ENCODE measurements at regions not wholly inside any gene's neighbourhood (a gene's known extent, or its start where the extent isn't known, plus 50 kb on each side); places are given as distances from the start of the nearest gene placed in this dataset.
"Not testable (repeated sequence)": the region's sequence is repeated elsewhere in the genome, so short reads cannot be mapped to it uniquely, and the experiment has no call there.

DNA sequence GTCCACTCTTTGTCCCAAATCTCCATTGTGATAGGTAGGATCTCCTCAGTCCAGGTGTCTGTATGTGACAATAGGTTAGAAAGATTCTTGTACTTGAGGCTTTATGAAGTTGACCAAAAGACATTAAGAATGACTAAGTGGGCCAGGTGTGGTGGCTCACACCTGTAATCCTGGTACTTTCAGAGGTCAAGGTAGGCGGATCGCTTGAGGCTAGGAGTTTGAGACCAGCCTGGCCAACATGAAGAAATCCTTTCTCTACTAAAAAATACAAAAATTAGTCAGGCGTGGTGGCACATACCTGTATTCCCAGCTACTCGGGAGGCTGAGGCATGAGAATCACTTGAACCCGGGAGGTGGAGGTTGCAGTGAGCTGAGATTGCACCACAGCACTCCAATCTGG is 54.9 kb upstream of the PTPRK start:
- not testable (repeated sequence) for H3K9ac ChIP-seq (ENCODE audit: low read length in 5 of 5); H3K27ac ChIP-seq (ENCODE audit: low read depth, low read length); H3K4me1 ChIP-seq (ENCODE audit: control insufficient read depth in 5 of 5, insufficient read depth in 5 of 5, low read length in 5 of 5); H3K4me3 ChIP-seq (ENCODE audit: low read depth in 1 of 5, low read length in 5 of 5); H3K27me3 ChIP-seq (ENCODE audit: control insufficient read depth in 5 of 5, insufficient read depth in 4 of 5, low read length in 5 of 5); H3K36me3 ChIP-seq (ENCODE audit: control insufficient read depth in 5 of 5, insufficient read depth in 5 of 5, low read length in 5 of 5); H3K9me3 ChIP-seq (ENCODE audit: control insufficient read depth in 5 of 5, low read length in 5 of 5)

DNA sequence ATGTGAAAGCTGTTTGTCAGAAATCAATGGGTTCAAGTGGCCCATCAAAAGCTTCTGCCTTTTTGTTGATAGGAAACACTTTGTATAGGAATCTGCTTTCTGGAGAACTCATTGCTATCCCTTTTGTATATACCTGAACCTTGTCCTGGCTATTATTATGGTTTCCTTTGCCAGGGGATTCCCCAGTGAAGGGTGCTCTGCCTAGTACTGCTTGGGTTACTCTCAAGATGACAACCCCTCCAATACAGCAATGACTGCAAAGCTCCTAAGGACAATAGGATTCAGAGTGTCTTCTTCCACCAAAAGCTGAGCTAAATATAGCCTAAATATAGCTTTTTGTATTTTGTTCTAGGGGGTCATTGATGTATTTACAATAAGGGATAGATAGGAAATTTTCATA is 54.0 kb upstream of the PTPRK start:
- Histone ChIP-seq H3K27me3 (ENCODE audit: control insufficient read depth in 5 of 5, insufficient read depth in 4 of 5, low read length in 5 of 5) (no peaks in the 10 kb centered on the region), H3K4me3 (ENCODE audit: low read depth in 1 of 5, low read length in 5 of 5) (no peak overlapping the region), H3K27ac (ENCODE audit: low read depth, low read length) (no peak overlapping the region), H3K36me3 (ENCODE audit: control insufficient read depth in 5 of 5, insufficient read depth in 5 of 5, low read length in 5 of 5) (no peaks in the 10 kb centered on the region), H3K9me3 (ENCODE audit: control insufficient read depth in 5 of 5, low read length in 5 of 5) (no peaks in the 10 kb centered on the region), H3K4me1 (ENCODE audit: control insufficient read depth in 5 of 5, insufficient read depth in 5 of 5, low read length in 5 of 5) (peaks cover 0 to 8% (median 3%) of the 10 kb centered on the region in 5 donors), H3K9ac (ENCODE audit: low read length in 5 of 5) (no peak overlapping the region)

DNA sequence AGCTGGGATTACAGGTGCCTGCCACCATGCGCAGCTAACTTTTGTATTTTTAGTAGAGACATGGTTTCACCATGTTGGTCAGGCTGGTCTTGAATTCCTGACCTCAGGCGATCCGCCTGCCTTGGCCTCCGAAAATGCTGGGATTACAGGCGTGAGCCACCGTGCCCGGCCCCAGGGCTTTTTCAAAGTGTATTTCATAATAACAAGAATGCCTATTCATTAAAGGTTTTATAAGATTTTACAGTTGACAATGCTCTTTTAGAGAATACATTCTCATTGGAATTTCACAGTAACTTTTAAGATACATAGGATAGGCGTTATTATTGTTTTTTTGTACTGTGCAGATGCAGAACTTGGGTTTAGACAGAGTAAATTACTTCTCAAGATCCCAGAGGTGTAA is 52.6 kb upstream of the PTPRK start:
- no peaks in the 10 kb centered on the region for H3K9me3 ChIP-seq (ENCODE audit: control insufficient read depth in 5 of 5, low read length in 5 of 5)

DNA sequence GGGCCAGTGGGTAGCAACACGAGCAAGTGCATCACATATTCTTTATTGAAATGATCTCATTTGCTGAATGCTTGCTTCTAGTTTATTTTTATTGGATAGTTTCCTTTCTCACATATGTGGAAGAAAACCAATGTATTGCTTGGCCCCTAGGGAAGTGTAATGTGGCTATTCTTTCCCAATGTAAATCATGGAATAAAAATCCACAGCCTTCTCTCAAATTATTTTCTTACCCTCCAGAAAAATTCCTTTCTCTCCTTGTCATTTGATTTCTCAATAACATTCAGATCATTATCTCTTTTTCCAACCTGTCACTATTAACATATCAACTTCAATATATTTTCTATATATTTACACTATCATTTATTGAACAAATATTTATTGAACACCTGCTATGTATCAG is 51.9 kb upstream of the PTPRK start:
- Histone ChIP-seq H3K9ac (ENCODE audit: low read length in 5 of 5) (no peak overlapping the region), H3K4me1 (ENCODE audit: control insufficient read depth in 5 of 5, insufficient read depth in 5 of 5, low read length in 5 of 5) (peaks cover 0 to 8% (median 3%) of the 10 kb centered on the region in 5 donors), H3K9me3 (ENCODE audit: control insufficient read depth in 5 of 5, low read length in 5 of 5) (no peaks in the 10 kb centered on the region), H3K27ac (ENCODE audit: low read depth, low read length) (no peak overlapping the region), H3K27me3 (ENCODE audit: control insufficient read depth in 5 of 5, insufficient read depth in 4 of 5, low read length in 5 of 5) (no peaks in the 10 kb centered on the region), H3K4me3 (ENCODE audit: low read depth in 1 of 5, low read length in 5 of 5) (no peak overlapping the region), H3K36me3 (ENCODE audit: control insufficient read depth in 5 of 5, insufficient read depth in 5 of 5, low read length in 5 of 5) (no peaks in the 10 kb centered on the region)

More for the DNA sequence above, 52.6 kb upstream of the PTPRK start:
- Histone ChIP-seq H3K27ac (ENCODE audit: low read depth, low read length) (no peak overlapping the region), H3K9ac (ENCODE audit: low read length in 5 of 5) (no peak overlapping the region), H3K36me3 (ENCODE audit: control insufficient read depth in 5 of 5, insufficient read depth in 5 of 5, low read length in 5 of 5) (no peaks in the 10 kb centered on the region), H3K4me1 (ENCODE audit: control insufficient read depth in 5 of 5, insufficient read depth in 5 of 5, low read length in 5 of 5) (peaks cover 0 to 8% (median 3%) of the 10 kb centered on the region in 5 donors), H3K27me3 (ENCODE audit: control insufficient read depth in 5 of 5, insufficient read depth in 4 of 5, low read length in 5 of 5) (no peaks in the 10 kb centered on the region), H3K4me3 (ENCODE audit: low read depth in 1 of 5, low read length in 5 of 5) (no peak overlapping the region)

DNA sequence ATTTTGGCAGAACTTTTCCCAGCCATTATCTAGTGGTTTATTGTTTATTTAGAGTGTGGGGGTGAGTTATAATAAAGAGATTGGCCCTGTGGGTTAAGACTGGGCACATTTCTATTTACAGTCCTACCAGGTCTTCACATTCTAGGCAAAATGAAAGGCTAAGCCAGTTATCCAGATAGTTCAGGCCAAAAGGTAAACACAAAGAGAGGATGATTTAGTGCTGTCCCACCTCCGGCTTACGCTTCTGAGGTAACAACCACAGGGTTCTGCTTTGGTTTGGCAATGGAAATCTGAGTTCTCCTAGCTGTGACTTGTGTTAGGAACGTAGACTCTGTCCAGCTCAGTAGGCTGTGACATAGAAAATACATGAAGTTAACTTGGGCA is 50.3 kb upstream of the PTPRK start:
- H3K27ac ChIP-seq (ENCODE audit: low read depth, low read length) = no peak overlapping the region

DNA sequence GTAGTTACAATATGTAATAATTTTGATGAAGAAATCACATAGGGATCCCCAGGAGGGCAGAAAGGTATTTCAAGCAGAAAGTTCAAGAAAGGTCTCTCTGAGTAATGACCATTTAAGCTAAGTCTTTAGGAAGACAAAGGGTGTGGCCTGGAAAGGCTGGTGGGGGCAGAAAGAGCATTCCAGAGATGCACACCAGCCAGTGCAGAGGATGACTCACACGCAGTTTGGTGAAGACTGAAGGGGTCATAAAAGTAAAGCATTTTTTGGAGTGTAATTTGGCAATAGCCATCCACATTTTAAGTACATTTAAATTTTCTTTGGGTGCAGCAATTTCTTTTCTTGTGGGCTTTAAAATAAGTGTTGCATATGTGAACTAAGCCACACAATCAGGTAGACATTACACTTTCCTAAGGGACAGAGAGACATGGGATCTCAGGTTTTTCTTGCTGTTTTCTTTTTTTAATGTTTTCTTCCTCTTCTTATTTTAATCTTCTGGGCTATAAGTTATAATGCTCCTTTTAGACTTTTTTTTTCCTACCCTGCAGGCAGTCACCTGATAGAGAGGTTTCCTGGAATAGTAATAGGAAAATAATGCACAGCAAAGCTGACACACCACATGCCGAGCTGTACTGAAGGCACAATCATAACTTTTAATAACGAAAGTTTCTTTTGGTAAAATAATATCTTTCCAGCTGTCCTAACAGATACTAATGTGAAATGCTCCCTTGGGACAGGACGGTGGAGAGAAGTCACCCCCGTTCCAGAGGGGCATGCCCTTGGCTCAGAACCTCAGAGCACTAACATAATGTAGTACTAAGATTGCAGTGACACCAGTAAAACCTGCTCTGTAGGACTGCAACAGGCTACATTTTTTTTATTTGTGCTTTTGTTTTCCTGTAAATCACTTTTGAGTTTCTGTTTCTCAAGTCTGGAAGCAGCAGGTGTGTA is 49.6 kb upstream of the PTPRK start:
- Histone ChIP-seq H3K9me3 (ENCODE audit: control insufficient read depth in 5 of 5, low read length in 5 of 5) (no peaks in the 10 kb centered on the region), H3K27me3 (ENCODE audit: control insufficient read depth in 5 of 5, insufficient read depth in 4 of 5, low read length in 5 of 5) (no peaks in the 10 kb centered on the region), H3K9ac (ENCODE audit: low read length in 5 of 5) (no peak overlapping the region), H3K27ac (ENCODE audit: low read depth, low read length) (no peak overlapping the region), H3K4me3 (ENCODE audit: low read depth in 1 of 5, low read length in 5 of 5) (peak overlapping the region in 1 of 5 donors; percentile 29), H3K4me1 (ENCODE audit: control insufficient read depth in 5 of 5, insufficient read depth in 5 of 5, low read length in 5 of 5) (peaks cover 0 to 8% (median 3%) of the 10 kb centered on the region in 5 donors), H3K36me3 (ENCODE audit: control insufficient read depth in 5 of 5, insufficient read depth in 5 of 5, low read length in 5 of 5) (no peaks in the 10 kb centered on the region)

More for the DNA sequence above, 50.3 kb upstream of the PTPRK start:
- Histone ChIP-seq H3K4me1 (ENCODE audit: control insufficient read depth in 5 of 5, insufficient read depth in 5 of 5, low read length in 5 of 5) (peaks cover 0 to 8% (median 3%) of the 10 kb centered on the region in 5 donors), H3K27me3 (ENCODE audit: control insufficient read depth in 5 of 5, insufficient read depth in 4 of 5, low read length in 5 of 5) (no peaks in the 10 kb centered on the region), H3K4me3 (ENCODE audit: low read depth in 1 of 5, low read length in 5 of 5) (no peak overlapping the region), H3K9ac (ENCODE audit: low read length in 5 of 5) (no peak overlapping the region), H3K36me3 (ENCODE audit: control insufficient read depth in 5 of 5, insufficient read depth in 5 of 5, low read length in 5 of 5) (no peaks in the 10 kb centered on the region), H3K9me3 (ENCODE audit: control insufficient read depth in 5 of 5, low read length in 5 of 5) (no peaks in the 10 kb centered on the region)

Data from subcutaneous abdominal adipose tissue (tissue), 5 donors.